Smooth muscle cell (in vitro differentiated cells): ENCODE measurements at regions not wholly inside any gene's neighbourhood (a gene's known extent, or its start where the extent isn't known, plus 50 kb on each side); places are given as distances from the start of the nearest gene placed in this dataset.

Experiments
- DNase-seq: peaks from one replicate; lab custom pipeline; 2025; ENCODE audit not compliant: unreplicated experiment; lab: John Stamatoyannopoulos, UW
- H2AFZ ChIP-seq: fragments of 200-600 bp; sonication (generic); 2 replicates; pipeline ENCODE4 v1.6.0; 2016; ENCODE audit warnings: antibody characterized with exemption, low read depth, mild to moderate bottlenecking
- H3F3A ChIP-seq: fragments of 200-600 bp; sonication (generic); 2 replicates; pipeline ENCODE4 v1.6.0; 2017; ENCODE audit warnings: antibody characterized with exemption, low read depth
- H3K27ac ChIP-seq: fragments of 200-600 bp; sonication (generic); 2 replicates; pipeline ENCODE4 v1.5.1; 2016; ENCODE audit warnings: low read depth, mild to moderate bottlenecking
- H3K27me3 ChIP-seq: fragments of 200-600 bp; sonication (generic); 2 replicates; pipeline ENCODE4 v1.6.1; 2016; ENCODE audit warnings: low read depth, mild to moderate bottlenecking
- H3K36me3 ChIP-seq: fragments of 200-600 bp; sonication (generic); 2 replicates; pipeline ENCODE4 v1.5.1; 2016; ENCODE audit warnings: low read depth
- H3K4me1 ChIP-seq: fragments of 200-600 bp; sonication (generic); 2 replicates; pipeline ENCODE4 v1.5.1; 2016; ENCODE audit warnings: low read depth
- H3K4me2 ChIP-seq: fragments of 200-600 bp; sonication (generic); 2 replicates; pipeline ENCODE4 v1.6.0; 2016; ENCODE audit warnings: mild to moderate bottlenecking
- H3K4me3 ChIP-seq: fragments of 200-600 bp; sonication (generic); 2 replicates; pipeline ENCODE4 v1.5.1; 2016; ENCODE audit warnings: mild to moderate bottlenecking
- H3K79me2 ChIP-seq: fragments of 200-600 bp; sonication (generic); 2 replicates; pipeline ENCODE4 v1.6.0; 2016; ENCODE audit warnings: low read depth, mild to moderate bottlenecking
- H3K9ac ChIP-seq: fragments of 200-600 bp; sonication (generic); 2 replicates; pipeline ENCODE4 v1.6.0; 2016; ENCODE audit warnings: low read depth
- H3K9me3 ChIP-seq: fragments of 200-600 bp; sonication (generic); replicated peaks from 2 replicates; pipeline ENCODE4 v1.5.1; 2016; ENCODE audit warnings: low read depth
- H4K20me1 ChIP-seq: fragments of 200-600 bp; sonication (generic); 2 replicates; pipeline ENCODE4 v1.6.0; 2016; ENCODE audit warnings: low read depth
- CTCF ChIP-seq: fragments of 200-600 bp; sonication (generic); IDR thresholded peaks from 2 replicates; pipeline ENCODE4 v1.5.1; 2017; ENCODE audit warnings: borderline replicate concordance, mild to moderate bottlenecking, antibody characterized with exemption; ENCODE audit not compliant: insufficient read depth, poor library complexity, severe bottlenecking
- WGBS: methylation state at CpG from one replicate; pipeline ENCODE4 v1.1.7; 2016; ENCODE audit warnings: low lambda C conversion rate; 5-methylcytosine and 5-hydroxymethylcytosine counted together

DNA sequence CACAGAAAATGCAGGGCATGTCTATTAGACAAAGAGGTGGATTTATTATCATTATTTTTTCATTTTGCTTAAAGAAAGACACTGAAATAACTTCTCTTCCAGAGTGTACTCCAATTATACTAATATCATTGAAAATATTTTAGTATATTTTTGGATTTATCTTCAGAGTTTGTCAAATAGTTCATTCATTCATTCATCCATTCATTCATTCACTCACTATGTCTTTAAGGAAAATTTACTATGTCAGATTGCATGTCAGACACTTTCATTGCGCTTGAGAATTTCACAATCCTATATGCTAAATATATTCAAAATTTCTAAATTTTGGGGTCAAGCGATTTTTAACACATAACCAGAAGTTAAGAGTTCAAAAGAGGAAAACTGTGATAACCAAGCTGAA, 479.1 kb downstream of the ZEB2 start:
- H3K4me1 ChIP-seq, result no peaks in the 10 kb centered on the region
- no peak overlapping the region for H3K9ac ChIP-seq
- no peaks in the 10 kb centered on the region for H3K9me3 ChIP-seq
- H3K36me3 ChIP-seq, result no peaks in the 10 kb centered on the region
- TF ChIP-seq CTCF, result no peak
- H3K27ac ChIP-seq, result no peak overlapping the region
- no peaks in the 10 kb centered on the region for H3F3A ChIP-seq
- no peaks in the 10 kb centered on the region for H3K27me3 ChIP-seq
- no peaks in the 10 kb centered on the region for H3K79me2 ChIP-seq
- WGBS, result 96% methylated on average over 2 of the region's 2 CpGs
- no peak overlapping the region for H3K4me2 ChIP-seq
- DNase-seq, result no peak
- H3K4me3 ChIP-seq, result no peak overlapping the region
- H4K20me1 ChIP-seq, result no peaks in the 10 kb centered on the region
- H2AFZ ChIP-seq, result no peak overlapping the region

DNA sequence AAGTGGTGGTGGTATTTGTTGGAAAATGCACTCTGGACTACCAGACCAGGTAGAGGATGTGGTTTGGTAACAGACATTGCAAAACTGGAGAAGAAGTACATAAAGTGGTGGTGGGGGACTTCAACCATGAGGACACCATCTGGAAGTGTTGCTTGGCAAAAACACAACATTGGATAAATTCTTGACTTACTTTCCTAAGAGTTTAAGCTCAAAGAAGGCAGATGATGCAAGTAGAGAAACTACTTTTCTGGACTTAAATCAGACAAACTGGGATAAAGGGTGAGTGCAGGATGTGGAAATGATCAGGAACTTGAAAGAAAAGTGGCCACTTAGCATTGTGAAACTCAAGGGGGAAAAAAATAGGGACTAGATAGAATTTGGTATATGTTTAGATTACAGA, 487.4 kb downstream of the ZEB2 start:
- H3K4me3 ChIP-seq, result no peak overlapping the region
- no peak for DNase-seq
- TF ChIP-seq CTCF, result no peak
- no peak overlapping the region for H3K9ac ChIP-seq
- no peak overlapping the region for H3K4me2 ChIP-seq
- H4K20me1 ChIP-seq, result no peaks in the 10 kb centered on the region
- H3K9me3 ChIP-seq, result no peaks in the 10 kb centered on the region
- no peak overlapping the region for H2AFZ ChIP-seq
- no peaks in the 10 kb centered on the region for H3K4me1 ChIP-seq
- H3F3A ChIP-seq, result no peaks in the 10 kb centered on the region
- H3K79me2 ChIP-seq, result no peaks in the 10 kb centered on the region
- H3K27me3 ChIP-seq, result no peaks in the 10 kb centered on the region
- H3K36me3 ChIP-seq, result no peaks in the 10 kb centered on the region
- H3K27ac ChIP-seq, result no peak overlapping the region

DNA sequence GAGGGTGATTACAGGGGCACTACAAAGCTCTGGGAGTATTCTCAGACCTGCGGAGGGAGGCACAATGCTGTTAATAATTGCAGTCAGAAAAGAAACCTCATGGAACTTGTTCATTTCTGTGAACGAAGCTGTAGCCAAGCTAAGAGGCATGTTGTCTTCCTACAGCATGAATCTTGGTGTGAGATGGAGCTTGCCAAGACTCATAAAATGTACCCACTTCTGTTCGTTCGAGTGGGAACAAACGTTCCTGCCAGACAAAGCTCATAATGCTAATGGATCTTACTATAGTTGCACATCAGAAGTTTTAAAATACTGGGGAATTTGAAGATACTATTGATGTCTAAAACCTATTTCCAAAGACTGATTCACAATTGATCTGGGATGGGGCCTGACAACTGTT, 489.1 kb downstream of the ZEB2 start:
- no peak overlapping the region for H3K27ac ChIP-seq
- no peak for DNase-seq
- no peak overlapping the region for H3K4me3 ChIP-seq
- H3K79me2 ChIP-seq, result no peaks in the 10 kb centered on the region
- H3K27me3 ChIP-seq, result no peaks in the 10 kb centered on the region
- no peaks in the 10 kb centered on the region for H3K4me1 ChIP-seq
- H3F3A ChIP-seq, result no peaks in the 10 kb centered on the region
- no peak overlapping the region for H3K4me2 ChIP-seq
- no peaks in the 10 kb centered on the region for H3K36me3 ChIP-seq
- H3K9me3 ChIP-seq, result no peaks in the 10 kb centered on the region
- no peaks in the 10 kb centered on the region for H4K20me1 ChIP-seq
- 90% methylated on average over 5 of the region's 5 CpGs for WGBS
- no peak overlapping the region for H2AFZ ChIP-seq
- no peak for TF ChIP-seq CTCF
- no peak overlapping the region for H3K9ac ChIP-seq

DNA sequence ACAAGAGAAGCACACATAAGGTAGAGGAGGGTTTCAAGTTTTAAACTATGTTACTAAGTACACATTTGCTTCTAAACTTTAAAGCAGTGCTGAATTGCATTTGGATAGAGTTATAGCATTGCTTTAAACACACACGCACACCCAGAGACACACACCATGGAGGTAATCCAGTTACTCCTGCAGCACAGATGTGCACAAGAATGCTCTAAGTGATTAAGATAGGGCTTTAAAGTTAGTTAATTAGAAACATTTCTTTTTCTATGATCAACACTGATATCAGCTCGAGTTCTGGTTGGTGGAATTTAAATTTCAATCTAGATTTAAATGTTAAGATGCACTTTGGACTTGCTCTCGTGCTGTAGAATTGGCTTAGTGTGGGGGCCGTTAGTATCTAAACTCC, 492.3 kb downstream of the ZEB2 start:
- Histone ChIP-seq H3K9me3 (no peaks in the 10 kb centered on the region), H3K9ac (no peak overlapping the region), H3F3A (no peaks in the 10 kb centered on the region), H3K4me2 (no peak overlapping the region), H3K27me3 (no peaks in the 10 kb centered on the region), H3K36me3 (no peaks in the 10 kb centered on the region), H2AFZ (no peak overlapping the region), H3K4me3 (no peak overlapping the region), H3K4me1 (no peaks in the 10 kb centered on the region), H3K27ac (no peak overlapping the region), H4K20me1 (no peaks in the 10 kb centered on the region), H3K79me2 (no peaks in the 10 kb centered on the region)
- no peak for DNase-seq
- 95% methylated on average over 4 of the region's 4 CpGs for WGBS
- TF ChIP-seq CTCF, result no peak
